HEK293T (cell line): ENCODE measurements at regions not wholly inside any gene's neighbourhood (a gene's known extent, or its start where the extent isn't known, plus 50 kb on each side); places are given as distances from the start of the nearest gene placed in this dataset.

ENCODE experiments used
- ELF4 ChIP-seq: fragments of 450-650 bp; IDR thresholded peaks from 2 replicates; pipeline ENCODE4 v1.6.1; 2017; ENCODE audit warnings: antibody characterized with exemption
- FOXA1 ChIP-seq: fragments of 450-650 bp; IDR thresholded peaks from 2 replicates; pipeline ENCODE4 v1.6.1; 2016; ENCODE audit warnings: mild to moderate bottlenecking
- SUZ12 ChIP-seq: fragments of 450-650 bp; IDR thresholded peaks from 2 replicates; pipeline ENCODE4 v1.6.1; 2016; ENCODE audit warnings: mild to moderate bottlenecking
- TARDBP ChIP-seq: fragments of 450-650 bp; IDR thresholded peaks from 2 replicates; pipeline ENCODE4 v1.6.1; 2016
- ZNF384 ChIP-seq: fragments of 450-650 bp; IDR thresholded peaks from 2 replicates; pipeline ENCODE4 v1.6.1; 2016

- no peak for TF ChIP-seq ELF4
- no peak for TF ChIP-seq FOXA1
- TF ChIP-seq SUZ12 = no peak
- no peak for TF ChIP-seq ZNF384
- no peak for TF ChIP-seq TARDBP
Measured at GRCh38 chr15:26134812-26135211, 271.7 kb upstream of the ATP10A start.
